HCT116 (cell line): ENCODE measurements at regions not wholly inside any gene's neighbourhood (a gene's known extent, or its start where the extent isn't known, plus 50 kb on each side); places are given as distances from the start of the nearest gene placed in this dataset.

Experiments used
- ATAC-seq: fragments of 200-7000 bp; cut with Tn5 transposase; 2 replicates; pipeline ENCODE4 v1.9.1; 2020; ENCODE audit warnings: mild to moderate bottlenecking, moderate library complexity
- BruUV-seq: library from RNA; stranded (reverse); fragments of 400-500 nt; replicated peaks from 2 replicates; lab custom pipeline; 2021; lab: Mats Ljungman, UMichigan
- CTCF ChIA-PET: fragments of 300-600 bp; sonication (Branson Sonifier 250); formaldehyde crosslinking; loops from one replicate; lab custom pipeline; 2021; ENCODE audit warnings: antibody characterized with exemption; lab: Charles Lee
- POLR2A ChIA-PET: fragments of 300-600, 350-600 bp; sonication (Branson Sonifier 250); formaldehyde crosslinking; loops from one replicate; lab custom pipeline; 2021; ENCODE audit warnings: antibody characterized with exemption; lab: Charles Lee
- RAD21 ChIA-PET, 2 experiments: fragments of 300-600 bp; sonication (Branson Sonifier 250); formaldehyde crosslinking; loops; one replicate each; lab custom pipeline; 2023; ENCODE audit warnings: low total read pairs in 2 of 2; ENCODE audit not compliant: uncharacterized antibody in 2 of 2, unreplicated experiment in 2 of 2, low non-redundant PET in 1 of 2; lab: Charles Lee
- DNase-seq: peaks from one replicate; pipeline ENCODE4 v3.0.0-alpha.2; 2010; ENCODE audit warnings: low read depth, low spot score
- H2AFZ ChIP-seq: fragments of 200-600 bp; shearing (Covaris generic), sonication (generic); 2 replicates; pipeline ENCODE4 v1.6.1; 2017; ENCODE audit warnings: low read depth, mixed run types, mixed read lengths, antibody characterized with exemption, low read length; ENCODE audit not compliant: poor library complexity, severe bottlenecking
- H3K27ac ChIP-seq: 2 replicates; pipeline ENCODE4 v1.5.1; 2012; ENCODE audit warnings: low read depth, low read length
- H3K27me3 ChIP-seq: fragments of 200-600 bp; sonication (generic); 2 replicates; pipeline ENCODE4 v1.6.1; 2016; ENCODE audit warnings: mixed run types, low read length, mixed read lengths; ENCODE audit not compliant: insufficient read depth
- H3K36me3 ChIP-seq, 2 experiments: fragments of 200-500 bp in 1 of 2; fragments of 200-600 bp in 1 of 2; sonication (Bioruptor generic) in 1 of 2; sonication (generic) in 1 of 2; 2 replicates each; pipeline versions ENCODE4 v1.5.1 to v1.6.1; 2014 to 2016; ENCODE audit warnings: low read length in 2 of 2, inconsistent platforms in 1 of 2, mixed read lengths in 1 of 2, mixed run types in 1 of 2; ENCODE audit not compliant: insufficient read depth in 2 of 2, control insufficient read depth in 1 of 2
- H3K4me1 ChIP-seq, 2 experiments: fragments of 200-600 bp in 1 of 2; sonication (generic) in 1 of 2; 2 replicates each; pipeline versions ENCODE4 v1.5.1 to v1.6.1; 2012 to 2017; ENCODE audit warnings: low read length in 2 of 2, inconsistent platforms in 1 of 2, mild to moderate bottlenecking in 1 of 2, mixed read lengths in 1 of 2, mixed run types in 1 of 2, moderate library complexity in 1 of 2; ENCODE audit not compliant: insufficient read depth in 2 of 2, control insufficient read depth in 1 of 2
- H3K4me2 ChIP-seq: fragments of 200-600 bp; sonication (generic); 2 replicates; pipeline ENCODE4 v1.6.1; 2017; ENCODE audit warnings: mixed run types, low read length, mixed read lengths
- H3K4me3 ChIP-seq, 2 experiments: fragments of 200-600 bp in 1 of 2; sonication (generic) in 1 of 2; replicated peaks in 1 of 2; 2 replicates each; pipeline ENCODE4 v1.5.1; 2011 to 2016; ENCODE audit warnings: low read length in 2 of 2, control low read depth in 1 of 2, low read depth in 1 of 2, mild to moderate bottlenecking in 1 of 2, mixed read lengths in 1 of 2, mixed run types in 1 of 2
- H3K79me2 ChIP-seq: fragments of 200-600 bp; sonication (generic); 2 replicates; pipeline ENCODE4 v1.6.1; 2017; ENCODE audit warnings: mild to moderate bottlenecking, mixed run types, low read length, moderate library complexity, mixed read lengths; ENCODE audit not compliant: insufficient read depth
- H3K9ac ChIP-seq: fragments of 200-600 bp; sonication (generic); 2 replicates; pipeline ENCODE4 v1.6.1; 2016; ENCODE audit warnings: low read length, mixed read lengths
- H3K9me2 ChIP-seq: fragments of 200-600 bp; sonication (generic), shearing (Covaris generic); 2 replicates; pipeline ENCODE4 v1.6.1; 2017; ENCODE audit warnings: mixed run types, mild to moderate bottlenecking, moderate library complexity; ENCODE audit not compliant: insufficient read depth
- H3K9me3 ChIP-seq, 2 experiments: fragments of 200-500 bp in 1 of 2; fragments of 200-600 bp in 1 of 2; sonication (Bioruptor generic) in 1 of 2; sonication (generic) in 1 of 2; 2 replicates each; pipeline ENCODE4 v1.6.1; 2014 to 2017; ENCODE audit warnings: low read length in 2 of 2, mixed read lengths in 2 of 2, inconsistent platforms in 1 of 2, low read depth in 1 of 2, mild to moderate bottlenecking in 1 of 2, mixed run types in 1 of 2, moderate library complexity in 1 of 2; ENCODE audit not compliant: control insufficient read depth in 1 of 2, insufficient read depth in 1 of 2
- H4K20me1 ChIP-seq: fragments of 200-600 bp; sonication (generic), shearing (Covaris generic); 2 replicates; pipeline ENCODE4 v1.6.1; 2017; ENCODE audit warnings: mixed run types, mild to moderate bottlenecking, moderate library complexity; ENCODE audit not compliant: insufficient read depth
- CBX3 ChIP-seq: IDR thresholded peaks from 2 replicates; pipeline ENCODE4 v1.6.1; 2012; ENCODE audit warnings: low read depth
- EGR1 ChIP-seq: IDR thresholded peaks from 2 replicates; pipeline ENCODE4 v1.6.1; 2012; ENCODE audit warnings: low read depth
- EZH2 ChIP-seq: fragments of 200-600 bp; sonication (generic); IDR thresholded peaks from 2 replicates; pipeline ENCODE4 v1.6.1; 2017; ENCODE audit warnings: antibody characterized with exemption, mixed run types
- JUND ChIP-seq: IDR thresholded peaks from 2 replicates; pipeline ENCODE4 v1.6.1; 2012
- MAX ChIP-seq: IDR thresholded peaks from 2 replicates; pipeline ENCODE4 v1.6.1; 2012
- POLR2A ChIP-seq: IDR thresholded peaks from 2 replicates; pipeline ENCODE4 v1.7.0; 2011; ENCODE audit warnings: borderline replicate concordance; ENCODE audit not compliant: insufficient read depth, insufficient read length; ENCODE audit errors: extremely low read depth
- POLR2AphosphoS5 ChIP-seq: IDR thresholded peaks from 2 replicates; pipeline ENCODE4 v1.6.1; 2011; ENCODE audit warnings: mild to moderate bottlenecking, low read depth, low read length, moderate library complexity
- REST ChIP-seq: IDR thresholded peaks from 2 replicates; pipeline ENCODE4 v1.6.1; 2012; ENCODE audit warnings: low read depth
- SIN3A ChIP-seq: IDR thresholded peaks from 2 replicates; pipeline ENCODE4 v1.6.1; 2012; ENCODE audit warnings: low read depth
- ZBTB33 ChIP-seq: IDR thresholded peaks from 2 replicates; pipeline ENCODE4 v1.6.1; 2011; ENCODE audit warnings: mild to moderate bottlenecking, low read length, moderate library complexity; ENCODE audit not compliant: insufficient replicate concordance; ENCODE audit errors: extremely low read depth
- ZFX ChIP-seq: fragments of 450-650 bp; IDR thresholded peaks from 2 replicates; pipeline ENCODE4 v1.6.1; 2017
- ZNF274 ChIP-seq: fragments of 200-500 bp; sonication (Bioruptor generic); IDR thresholded peaks from 2 replicates; pipeline ENCODE4 v1.6.1; 2014; ENCODE audit warnings: mild to moderate bottlenecking, low read depth, low read length, inconsistent platforms
- intact Hi-C: fragments of 100-400 bp; cut with micrococcal nuclease; formaldehyde crosslinking; loops from 2 replicates; pipeline ENCODE4 v1.10.0; 2022

- BruUV-seq = no TSS peak
- DNase-seq (no peak), ATAC-seq (no peak)
- H4K20me1 ChIP-seq = no peaks in the 10 kb centered on the region
- TF ChIP-seq ZNF274 (no peak), ZFX (no peak), EGR1 (no peak), CBX3 (no peak), REST (no peak), POLR2A (no peak), JUND (no peak)
- H3K4me2 ChIP-seq = no peak overlapping the region
- RAD21 ChIA-PET = interaction anchor here in 1 of 2 experiments (0.7 kb wide), 1 partner anchor 237 kb away, joined by 4 read pairs; no protein-coding TSS in a partner anchor
- no peak overlapping the region for H3K9ac ChIP-seq
- no peaks in the 10 kb centered on the region for H3K36me3 ChIP-seq
- intact Hi-C loops = no loop called here
- H3K9me3 ChIP-seq = no peaks in the 10 kb centered on the region
- no peaks in the 10 kb centered on the region for H3K9me2 ChIP-seq
- H3K79me2 ChIP-seq = no peaks in the 10 kb centered on the region
- H3K4me3 ChIP-seq = no peak overlapping the region
- no peaks in the 10 kb centered on the region for H3K4me1 ChIP-seq
- H3K27ac ChIP-seq = no peak overlapping the region
- no peaks in the 10 kb centered on the region for H3K27me3 ChIP-seq
- CTCF ChIA-PET = no interaction called here
- no peak overlapping the region for H2AFZ ChIP-seq
- POLR2A ChIA-PET = no interaction called here
Observed at GRCh38 chr6:139426795-139427194, 52.3 kb upstream of the CITED2 start.

GRCh38 chr6:139425780-139426179, 51.3 kb upstream of the CITED2 start:
- Histone ChIP-seq H3K4me2 (no peak overlapping the region), H3K4me1 (no peaks in the 10 kb centered on the region), H3K27me3 (no peaks in the 10 kb centered on the region), H3K27ac (no peak overlapping the region), H3K36me3 (no peaks in the 10 kb centered on the region), H3K9me3 (no peaks in the 10 kb centered on the region), H2AFZ (no peak overlapping the region), H3K9ac (no peak overlapping the region), H3K79me2 (no peaks in the 10 kb centered on the region), H4K20me1 (no peaks in the 10 kb centered on the region), H3K9me2 (no peaks in the 10 kb centered on the region), H3K4me3 (no peak overlapping the region)
- DNase-seq = no peak
- RAD21 ChIA-PET = no interaction called here
- intact Hi-C loops = no loop called here
- BruUV-seq = no TSS peak
- POLR2A ChIA-PET = no interaction called here
- ATAC-seq = no peak
- CTCF ChIA-PET = no interaction called here
- TF ChIP-seq MAX (no peak), ZFX (no peak), POLR2AphosphoS5 (no peak), CBX3 (no peak), ZBTB33 (no peak), EGR1 (no peak), REST (no peak), EZH2 (no peak), SIN3A (no peak)
